ENCODE measurements at regions not wholly inside any gene's neighbourhood (a gene's known extent, or its start where the extent isn't known, plus 50 kb on each side); places are given as distances from the start of the nearest gene placed in this dataset.

DNA sequence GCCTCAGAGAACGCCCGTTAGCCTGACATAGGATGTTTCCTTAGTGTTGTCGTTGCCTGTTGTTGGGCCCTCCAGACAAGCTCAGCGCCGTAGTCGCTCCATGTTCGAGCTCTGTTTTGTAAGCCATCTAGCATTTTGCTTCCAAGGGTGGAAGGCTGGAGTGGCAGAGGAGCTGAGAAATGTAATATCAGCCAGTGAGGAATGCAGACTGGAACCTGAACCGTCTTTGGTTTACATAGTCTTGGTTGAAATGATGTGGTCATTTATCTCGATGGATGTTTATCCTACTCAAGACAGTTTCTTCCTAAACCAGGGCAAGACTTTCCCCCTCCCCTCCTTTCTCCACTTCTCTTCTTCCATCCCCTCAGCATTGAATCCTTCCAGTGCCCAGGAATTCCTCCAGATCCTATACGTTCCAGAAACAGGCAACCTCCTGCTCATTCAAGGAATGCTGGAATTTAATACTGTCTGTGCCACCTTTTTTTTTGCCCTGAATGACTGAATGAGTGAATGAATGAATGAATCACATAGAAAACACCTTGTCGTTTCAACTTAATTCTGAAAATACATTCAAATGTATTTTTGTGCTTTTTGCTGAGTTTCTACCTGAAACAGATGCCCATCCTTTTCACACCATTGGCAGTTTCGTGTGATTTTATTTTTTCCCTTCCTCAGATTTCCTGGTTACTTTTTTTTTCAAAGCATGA lies 109.5 kb upstream of the MBNL2 start:
- TF ChIP-seq, protein P1, sequence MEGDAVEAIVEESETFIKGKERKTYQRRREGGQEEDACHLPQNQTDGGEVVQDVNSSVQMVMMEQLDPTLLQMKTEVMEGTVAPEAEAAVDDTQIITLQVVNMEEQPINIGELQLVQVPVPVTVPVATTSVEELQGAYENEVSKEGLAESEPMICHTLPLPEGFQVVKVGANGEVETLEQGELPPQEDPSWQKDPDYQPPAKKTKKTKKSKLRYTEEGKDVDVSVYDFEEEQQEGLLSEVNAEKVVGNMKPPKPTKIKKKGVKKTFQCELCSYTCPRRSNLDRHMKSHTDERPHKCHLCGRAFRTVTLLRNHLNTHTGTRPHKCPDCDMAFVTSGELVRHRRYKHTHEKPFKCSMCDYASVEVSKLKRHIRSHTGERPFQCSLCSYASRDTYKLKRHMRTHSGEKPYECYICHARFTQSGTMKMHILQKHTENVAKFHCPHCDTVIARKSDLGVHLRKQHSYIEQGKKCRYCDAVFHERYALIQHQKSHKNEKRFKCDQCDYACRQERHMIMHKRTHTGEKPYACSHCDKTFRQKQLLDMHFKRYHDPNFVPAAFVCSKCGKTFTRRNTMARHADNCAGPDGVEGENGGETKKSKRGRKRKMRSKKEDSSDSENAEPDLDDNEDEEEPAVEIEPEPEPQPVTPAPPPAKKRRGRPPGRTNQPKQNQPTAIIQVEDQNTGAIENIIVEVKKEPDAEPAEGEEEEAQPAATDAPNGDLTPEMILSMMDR (conservative IDR thresholded peaks at IDR 0.05), result no peak
- Histone ChIP-seq H2BK20ac (ENCODE audit: low read depth, low read length, poor library complexity, severe bottlenecking) (no peak overlapping the region), H3K27ac (ENCODE audit: insufficient read length, low read depth, low read length) (no peak overlapping the region), H3K14ac (ENCODE audit: insufficient read depth, low read length) (no peak overlapping the region), H3K4me1 (ENCODE audit: insufficient read depth, low read length) (no peaks in the 10 kb centered on the region; the same call in 1 of the 2 replicates), H2AFZ (ENCODE audit: low read length) (no peak overlapping the region), H3K23me2 (ENCODE audit: insufficient read length, low read depth, low read length, poor library complexity, severe bottlenecking) (no peaks in the 10 kb centered on the region), H2AK5ac (ENCODE audit: insufficient read length, low read length) (no peak overlapping the region), H3K4ac (ENCODE audit: low read depth, low read length) (no peak overlapping the region), H2BK5ac (ENCODE audit: insufficient read length, low read length) (no peak overlapping the region), H2BK12ac (ENCODE audit: insufficient read length, low read depth, low read length) (no peak overlapping the region), H2BK15ac (ENCODE audit: low read depth, low read length) (no peak overlapping the region), H3K79me2 (ENCODE audit: insufficient read depth, low read length) (no peaks in the 10 kb centered on the region), H4K20me1 (ENCODE audit: control insufficient read depth, insufficient read depth, insufficient read length) (no peaks in the 10 kb centered on the region), H4K91ac (ENCODE audit: insufficient read length, low read depth, low read length) (no peak overlapping the region), H3K9ac (ENCODE audit: extremely low read depth, insufficient read length, low read length) (no peak overlapping the region), H3K4me2 (ENCODE audit: insufficient read depth, insufficient read length, low read length) (no peak overlapping the region), H3K79me1 (ENCODE audit: insufficient read depth, low read depth, low read length, poor library complexity, severe bottlenecking) (no peaks in the 10 kb centered on the region), H3K27me3 (ENCODE audit: insufficient read depth, low read length) (no peaks in the 10 kb centered on the region), H3K18ac (ENCODE audit: insufficient read length, low read depth, low read length) (no peak overlapping the region), H3K56ac (ENCODE audit: insufficient read length, low read depth, low read length) (no peak overlapping the region), H2BK120ac (ENCODE audit: low read depth, low read length, poor library complexity, severe bottlenecking) (no peak overlapping the region), H3T11ph (ENCODE audit: low read length) (no peak overlapping the region), H4K8ac (replicated peaks; ENCODE audit: insufficient read length, low read depth, low read length) (no peak overlapping the region), H3K9me3 (ENCODE audit: control insufficient read depth, low read depth, low read length) (no peaks in the 10 kb centered on the region), H4K5ac (ENCODE audit: insufficient read length, low read depth, low read length) (no peak overlapping the region), H3K23ac (ENCODE audit: insufficient read length, low read depth, low read length) (no peak overlapping the region)
- DNase-seq, result no peak
- WGBS (ENCODE audit: extremely low coverage, insufficient read length, low lambda C conversion rate), result no CpG with 5 or more reads among the region's 12 CpGs
- H3K9me3 Mint-ChIP-seq, result no peaks in the 10 kb centered on the region
- no peak overlapping the region for H3K27ac Mint-ChIP-seq
- no peaks in the 10 kb centered on the region for H3K36me3 Mint-ChIP-seq (ENCODE audit: insufficient read depth in 1 of 3, low read depth in 3 of 3)
- no peak overlapping the region for H3K4me3 Mint-ChIP-seq
- H3K4me1 Mint-ChIP-seq, result peaks cover 11 to 32% of the 10 kb centered on the region in 2 experiments
- H3K27me3 Mint-ChIP-seq (ENCODE audit: low read depth), result peaks cover 81% of the 10 kb centered on the region

All from H9 (cell line).